HG02884 (cell line): ENCODE measurements at regions not wholly inside any gene's neighbourhood (a gene's known extent, or its start where the extent isn't known, plus 50 kb on each side); places are given as distances from the start of the nearest gene placed in this dataset.

Experiments used
- ATAC-seq: cut with Tn5 transposase; IDR thresholded peaks from one replicate; pipeline ENCODE4 v1.9.1; 2021; ENCODE audit warnings: mild to moderate bottlenecking, moderate library complexity; ENCODE audit not compliant: unreplicated experiment

GRCh38 chr9:8095672-8096086, 296.1 kb upstream of the DMAC1 start:
- no peak for ATAC-seq

- no peak for ATAC-seq
Measured at GRCh38 chr9:8088477-8088876, 288.9 kb upstream of the DMAC1 start.

- no peak for ATAC-seq
Measured at GRCh38 chr9:8085986-8086385, 286.4 kb upstream of the DMAC1 start.

GRCh38 chr9:8078641-8079140, 279.1 kb upstream of the DMAC1 start:
- ATAC-seq, result no peak

- ATAC-seq, result no peak
Measured at GRCh38 chr9:8074713-8075286, 275.2 kb upstream of the DMAC1 start.

- ATAC-seq, result no peak
Measured at GRCh38 chr9:8071445-8071798, 271.8 kb upstream of the DMAC1 start.

GRCh38 chr9:8070779-8071444, 271.3 kb upstream of the DMAC1 start:
- ATAC-seq, result no peak

GRCh38 chr9:8062459-8062858, 262.9 kb upstream of the DMAC1 start:
- ATAC-seq, result no peak

GRCh38 chr9:8053501-8053900, 253.9 kb upstream of the DMAC1 start:
- no peak for ATAC-seq

- ATAC-seq, result no peak
Measured at GRCh38 chr9:8052991-8053390, 253.4 kb upstream of the DMAC1 start.

- ATAC-seq, result no peak
Measured at GRCh38 chr9:8037745-8038144, 238.2 kb upstream of the DMAC1 start.

- ATAC-seq, result no peak
Measured at GRCh38 chr9:8036914-8037524, 237.4 kb upstream of the DMAC1 start.

- ATAC-seq, result no peak
Measured at GRCh38 chr9:8033794-8034193, 234.2 kb upstream of the DMAC1 start.

- no peak for ATAC-seq
Measured at GRCh38 chr9:8030095-8030494, 230.5 kb upstream of the DMAC1 start.

GRCh38 chr9:8027351-8027750, 227.8 kb upstream of the DMAC1 start:
- ATAC-seq, result no peak

- ATAC-seq, result no peak
Measured at GRCh38 chr9:8025551-8025950, 226.0 kb upstream of the DMAC1 start.

- ATAC-seq, result no peak
Measured at GRCh38 chr9:8020186-8020585, 220.6 kb upstream of the DMAC1 start.

- no peak for ATAC-seq
Measured at GRCh38 chr9:8019636-8020035, 220.1 kb upstream of the DMAC1 start.

GRCh38 chr9:8014997-8015682, 215.6 kb upstream of the DMAC1 start:
- ATAC-seq, result no peak

- ATAC-seq, result no peak
Measured at GRCh38 chr9:8012986-8013385, 213.4 kb upstream of the DMAC1 start.

GRCh38 chr9:8011974-8012373, 212.4 kb upstream of the DMAC1 start:
- ATAC-seq, result no peak

GRCh38 chr9:7996558-7996957, 197.0 kb upstream of the DMAC1 start:
- ATAC-seq, result no peak
